SK-N-SH treated with all-trans-retinoic acid at 6 μM for 48 hours (cell line): ENCODE measurements at regions not wholly inside any gene's neighbourhood (a gene's known extent, or its start where the extent isn't known, plus 50 kb on each side); places are given as distances from the start of the nearest gene placed in this dataset.

Source experiments
- ATAC-seq: fragments of 200-7000 bp; cut with Tn5 transposase; 3 replicates; pipeline ENCODE4 v1.9.1; 2020; ENCODE audit warnings: mild to moderate bottlenecking, moderate library complexity
- ARNTL ChIP-seq: fragments of 450-650 bp; formaldehyde crosslinking; IDR thresholded peaks from 2 replicates; pipeline ENCODE4 v1.5.0; 2020; ENCODE audit warnings: low read depth, mild to moderate bottlenecking, moderate library complexity, borderline replicate concordance
- BACH2 ChIP-seq: fragments of 250-450 bp; sonication (Bioruptor Pico); IDR thresholded peaks from 2 replicates; pipeline ENCODE4 v1.9.0; 2021; ENCODE audit warnings: mild to moderate bottlenecking, borderline replicate concordance
- CREB5 ChIP-seq: fragments of 250-450 bp; sonication (Bioruptor Pico); IDR thresholded peaks from 2 replicates; pipeline ENCODE4 v1.5.1; 2020; ENCODE audit warnings: low read depth, mild to moderate bottlenecking, moderate library complexity
- CSDC2 ChIP-seq: fragments of 250-450 bp; sonication (Bioruptor Pico); IDR thresholded peaks from 2 replicates; pipeline ENCODE4 v1.5.0; 2020; ENCODE audit warnings: mild to moderate bottlenecking, moderate library complexity
- CSRNP3 ChIP-seq: fragments of 250-450 bp; sonication (Bioruptor Pico); IDR thresholded peaks from 2 replicates; pipeline ENCODE4 v1.5.1; 2021; ENCODE audit warnings: mild to moderate bottlenecking, moderate library complexity
- ESRRG ChIP-seq: fragments of 250-450 bp; sonication (Bioruptor Pico); IDR thresholded peaks from 2 replicates; pipeline ENCODE4 v1.6.1; 2021; ENCODE audit warnings: mild to moderate bottlenecking
- OSR1 ChIP-seq: fragments of 250-450 bp; sonication (Bioruptor Pico); IDR thresholded peaks from 2 replicates; pipeline ENCODE4 v1.8.0; 2022; ENCODE audit warnings: moderate library complexity, mild to moderate bottlenecking, inconsistent platforms
- PATZ1 ChIP-seq: fragments of 250-450 bp; sonication (Bioruptor Pico); IDR thresholded peaks from 2 replicates; pipeline ENCODE4 v1.8.0; 2020; ENCODE audit warnings: mild to moderate bottlenecking, moderate library complexity, borderline replicate concordance
- POU6F1 ChIP-seq: fragments of 250-450 bp; sonication (Bioruptor Pico); IDR thresholded peaks from 2 replicates; pipeline ENCODE4 v1.8.0; 2021; ENCODE audit warnings: low read depth, mild to moderate bottlenecking, moderate library complexity, borderline replicate concordance
- PPARA ChIP-seq: fragments of 250-450 bp; sonication (Bioruptor Pico); IDR thresholded peaks from 2 replicates; pipeline ENCODE4 v1.5.0; 2020; ENCODE audit warnings: mild to moderate bottlenecking, borderline replicate concordance
- RARB ChIP-seq: fragments of 250-450 bp; sonication (Bioruptor Pico); IDR thresholded peaks from 2 replicates; pipeline ENCODE4 v1.8.0; 2021; ENCODE audit warnings: mild to moderate bottlenecking, moderate library complexity
- SNAI2 ChIP-seq: fragments of 250-450 bp; sonication (Bioruptor Pico); IDR thresholded peaks from 2 replicates; pipeline ENCODE4 v1.5.0; 2020; ENCODE audit warnings: mild to moderate bottlenecking, moderate library complexity
- TCF4 ChIP-seq: fragments of 250-450 bp; sonication (Bioruptor Pico); IDR thresholded peaks from 2 replicates; pipeline ENCODE4 v1.8.0; 2021; ENCODE audit warnings: mild to moderate bottlenecking, moderate library complexity, borderline replicate concordance
- TOX ChIP-seq: fragments of 250-450 bp; sonication (Bioruptor Pico); IDR thresholded peaks from 2 replicates; pipeline ENCODE4 v1.8.0; 2021; ENCODE audit warnings: mild to moderate bottlenecking, moderate library complexity, borderline replicate concordance
- TSHZ2 ChIP-seq: fragments of 250-450 bp; sonication (Bioruptor Pico); IDR thresholded peaks from 2 replicates; pipeline ENCODE4 v1.5.0; 2020; ENCODE audit warnings: mild to moderate bottlenecking, moderate library complexity
- ZC3H10 ChIP-seq: fragments of 250-450 bp; sonication (Bioruptor Pico); IDR thresholded peaks from 2 replicates; pipeline ENCODE4 v1.5.1; 2021; ENCODE audit warnings: mild to moderate bottlenecking, moderate library complexity
- ZFP3 ChIP-seq: fragments of 250-450 bp; sonication (Bioruptor Pico); IDR thresholded peaks from 2 replicates; pipeline ENCODE4 v1.5.0; 2020; ENCODE audit warnings: mild to moderate bottlenecking, moderate library complexity
- ZFP30 ChIP-seq: fragments of 450-650 bp; formaldehyde crosslinking; IDR thresholded peaks from 2 replicates; pipeline ENCODE4 v1.5.0; 2022; ENCODE audit warnings: mild to moderate bottlenecking, moderate library complexity
- ZNF565 ChIP-seq: fragments of 450-650 bp; formaldehyde crosslinking; conservative IDR thresholded peaks from 2 replicates; pipeline ENCODE4 v1.5.0; 2020; ENCODE audit warnings: low read depth, mild to moderate bottlenecking, moderate library complexity
- ZNF70 ChIP-seq: fragments of 450-650 bp; formaldehyde crosslinking; IDR thresholded peaks from 2 replicates; pipeline ENCODE4 v1.5.0; 2020; ENCODE audit warnings: mild to moderate bottlenecking, moderate library complexity
- ZNF8 ChIP-seq: fragments of 450-650 bp; formaldehyde crosslinking; IDR thresholded peaks from 2 replicates; pipeline ENCODE4 v1.5.0; 2020; ENCODE audit warnings: mild to moderate bottlenecking, moderate library complexity

- no peak for ATAC-seq
- no peak for TF ChIP-seq CSRNP3 (CRISPR knock-in tag)
- no peak for TF ChIP-seq ZFP3 (CRISPR knock-in tag)
- no peak for TF ChIP-seq RARB
- TF ChIP-seq CREB5 (CRISPR knock-in tag): no peak
- TF ChIP-seq ZFP30 (CRISPR knock-in tag): no peak
- no peak for TF ChIP-seq ZC3H10 (CRISPR knock-in tag)
- TF ChIP-seq TSHZ2 (CRISPR knock-in tag): no peak
- TF ChIP-seq SNAI2 (CRISPR knock-in tag): no peak
- TF ChIP-seq TOX (CRISPR knock-in tag): no peak
- TF ChIP-seq PATZ1: no peak
These were observed 132.0 kb upstream of the CHD6 start for GRCh38 chr20:41750137-41750536.

- ATAC-seq: no peak
- TF ChIP-seq PATZ1 (no peak), CREB5 (CRISPR knock-in tag) (no peak)
These were observed 130.8 kb upstream of the CHD6 start for GRCh38 chr20:41748756-41749582.

- ATAC-seq: no peak
- TF ChIP-seq ZC3H10 (CRISPR knock-in tag) (no peak), ZFP30 (CRISPR knock-in tag) (no peak), CSDC2 (CRISPR knock-in tag) (no peak), ARNTL (CRISPR knock-in tag) (no peak), TCF4 (CRISPR knock-in tag) (no peak), ZNF8 (CRISPR knock-in tag) (no peak), POU6F1 (CRISPR knock-in tag) (no peak), ZNF565 (no peak), TOX (CRISPR knock-in tag) (no peak), BACH2 (CRISPR knock-in tag) (no peak), OSR1 (CRISPR knock-in tag) (no peak), RARB (no peak), PPARA (CRISPR knock-in tag) (no peak), ZNF70 (CRISPR knock-in tag) (no peak), ESRRG (CRISPR knock-in tag) (no peak), PATZ1 (no peak), ZFP3 (CRISPR knock-in tag) (no peak)
These were observed 129.9 kb upstream of the CHD6 start for GRCh38 chr20:41748051-41748450.
